HCT116 (cell line): ENCODE measurements at regions not wholly inside any gene's neighbourhood (a gene's known extent, or its start where the extent isn't known, plus 50 kb on each side); places are given as distances from the start of the nearest gene placed in this dataset.

Source experiments
- ATAC-seq: fragments of 200-7000 bp; cut with Tn5 transposase; 2 replicates; pipeline ENCODE4 v1.9.1; 2020; ENCODE audit warnings: mild to moderate bottlenecking, moderate library complexity
- BruUV-seq: library from RNA; stranded (reverse); fragments of 400-500 nt; replicated peaks from 2 replicates; lab custom pipeline; 2021; lab: Mats Ljungman, UMichigan
- CTCF ChIA-PET: fragments of 300-600 bp; sonication (Branson Sonifier 250); formaldehyde crosslinking; loops from one replicate; lab custom pipeline; 2021; ENCODE audit warnings: antibody characterized with exemption; lab: Charles Lee
- POLR2A ChIA-PET: fragments of 300-600, 350-600 bp; sonication (Branson Sonifier 250); formaldehyde crosslinking; loops from one replicate; lab custom pipeline; 2021; ENCODE audit warnings: antibody characterized with exemption; lab: Charles Lee
- RAD21 ChIA-PET, 2 experiments: fragments of 300-600 bp; sonication (Branson Sonifier 250); formaldehyde crosslinking; loops; one replicate each; lab custom pipeline; 2023; ENCODE audit warnings: low total read pairs in 2 of 2; ENCODE audit not compliant: uncharacterized antibody in 2 of 2, unreplicated experiment in 2 of 2, low non-redundant PET in 1 of 2; lab: Charles Lee
- DNase-seq: peaks from one replicate; pipeline ENCODE4 v3.0.0-alpha.2; 2010; ENCODE audit warnings: low read depth, low spot score
- H2AFZ ChIP-seq: fragments of 200-600 bp; shearing (Covaris generic), sonication (generic); 2 replicates; pipeline ENCODE4 v1.6.1; 2017; ENCODE audit warnings: low read depth, mixed run types, mixed read lengths, antibody characterized with exemption, low read length; ENCODE audit not compliant: poor library complexity, severe bottlenecking
- H3K27ac ChIP-seq: 2 replicates; pipeline ENCODE4 v1.5.1; 2012; ENCODE audit warnings: low read depth, low read length
- H3K27me3 ChIP-seq: fragments of 200-600 bp; sonication (generic); 2 replicates; pipeline ENCODE4 v1.6.1; 2016; ENCODE audit warnings: mixed run types, low read length, mixed read lengths; ENCODE audit not compliant: insufficient read depth
- H3K36me3 ChIP-seq, 2 experiments: fragments of 200-500 bp in 1 of 2; fragments of 200-600 bp in 1 of 2; sonication (Bioruptor generic) in 1 of 2; sonication (generic) in 1 of 2; 2 replicates each; pipeline versions ENCODE4 v1.5.1 to v1.6.1; 2014 to 2016; ENCODE audit warnings: low read length in 2 of 2, inconsistent platforms in 1 of 2, mixed read lengths in 1 of 2, mixed run types in 1 of 2; ENCODE audit not compliant: insufficient read depth in 2 of 2, control insufficient read depth in 1 of 2
- H3K4me1 ChIP-seq, 2 experiments: fragments of 200-600 bp in 1 of 2; sonication (generic) in 1 of 2; 2 replicates each; pipeline versions ENCODE4 v1.5.1 to v1.6.1; 2012 to 2017; ENCODE audit warnings: low read length in 2 of 2, inconsistent platforms in 1 of 2, mild to moderate bottlenecking in 1 of 2, mixed read lengths in 1 of 2, mixed run types in 1 of 2, moderate library complexity in 1 of 2; ENCODE audit not compliant: insufficient read depth in 2 of 2, control insufficient read depth in 1 of 2
- H3K4me2 ChIP-seq: fragments of 200-600 bp; sonication (generic); 2 replicates; pipeline ENCODE4 v1.6.1; 2017; ENCODE audit warnings: mixed run types, low read length, mixed read lengths
- H3K4me3 ChIP-seq, 2 experiments: fragments of 200-600 bp in 1 of 2; sonication (generic) in 1 of 2; replicated peaks in 1 of 2; 2 replicates each; pipeline ENCODE4 v1.5.1; 2011 to 2016; ENCODE audit warnings: low read length in 2 of 2, control low read depth in 1 of 2, low read depth in 1 of 2, mild to moderate bottlenecking in 1 of 2, mixed read lengths in 1 of 2, mixed run types in 1 of 2
- H3K79me2 ChIP-seq: fragments of 200-600 bp; sonication (generic); 2 replicates; pipeline ENCODE4 v1.6.1; 2017; ENCODE audit warnings: mild to moderate bottlenecking, mixed run types, low read length, moderate library complexity, mixed read lengths; ENCODE audit not compliant: insufficient read depth
- H3K9ac ChIP-seq: fragments of 200-600 bp; sonication (generic); 2 replicates; pipeline ENCODE4 v1.6.1; 2016; ENCODE audit warnings: low read length, mixed read lengths
- H3K9me2 ChIP-seq: fragments of 200-600 bp; sonication (generic), shearing (Covaris generic); 2 replicates; pipeline ENCODE4 v1.6.1; 2017; ENCODE audit warnings: mixed run types, mild to moderate bottlenecking, moderate library complexity; ENCODE audit not compliant: insufficient read depth
- H3K9me3 ChIP-seq, 2 experiments: fragments of 200-500 bp in 1 of 2; fragments of 200-600 bp in 1 of 2; sonication (Bioruptor generic) in 1 of 2; sonication (generic) in 1 of 2; 2 replicates each; pipeline ENCODE4 v1.6.1; 2014 to 2017; ENCODE audit warnings: low read length in 2 of 2, mixed read lengths in 2 of 2, inconsistent platforms in 1 of 2, low read depth in 1 of 2, mild to moderate bottlenecking in 1 of 2, mixed run types in 1 of 2, moderate library complexity in 1 of 2; ENCODE audit not compliant: control insufficient read depth in 1 of 2, insufficient read depth in 1 of 2
- H4K20me1 ChIP-seq: fragments of 200-600 bp; sonication (generic), shearing (Covaris generic); 2 replicates; pipeline ENCODE4 v1.6.1; 2017; ENCODE audit warnings: mixed run types, mild to moderate bottlenecking, moderate library complexity; ENCODE audit not compliant: insufficient read depth
- CTCF ChIP-seq, 3 experiments: fragments of 200-600 bp in 1 of 3; sonication (generic) in 1 of 3; IDR thresholded peaks in 2 of 3; conservative IDR thresholded peaks in 1 of 3; 2 replicates each; pipeline ENCODE4 v1.5.1; 2012 to 2017; ENCODE audit warnings: low read depth in 2 of 3, low read length in 2 of 3, antibody characterized with exemption in 1 of 3, borderline replicate concordance in 1 of 3, control low read depth in 1 of 3, mild to moderate bottlenecking in 1 of 3, mixed read lengths in 1 of 3, mixed run types in 1 of 3, moderate library complexity in 1 of 3; ENCODE audit not compliant: insufficient read depth in 1 of 3
- FOSL1 ChIP-seq: IDR thresholded peaks from 2 replicates; pipeline ENCODE4 v1.6.1; 2012; ENCODE audit warnings: low read depth
- MAX ChIP-seq: IDR thresholded peaks from 2 replicates; pipeline ENCODE4 v1.6.1; 2012
- intact Hi-C: fragments of 100-400 bp; cut with micrococcal nuclease; formaldehyde crosslinking; loops from 2 replicates; pipeline ENCODE4 v1.10.0; 2022

GRCh38 chr16:85396879-85397871 lies 215.9 kb upstream of the GSE1 start:
- POLR2A ChIA-PET = no interaction called here
- peak overlapping the region; percentile 55; the same call in 1 of the 2 replicates for H3K27ac ChIP-seq

More at GRCh38 chr16:85396879-85397871, 215.9 kb upstream of the GSE1 start:
- Histone ChIP-seq H3K9ac (0 out of 2 replicates have a peak overlapping the region, but pooled peaks have one; percentile 20), H3K79me2 (no peaks in the 10 kb centered on the region), H3K27me3 (no peaks in the 10 kb centered on the region), H3K4me3 (no peak overlapping the region), H3K36me3 (no peaks in the 10 kb centered on the region), H3K4me1 (peaks cover 41 to 51% of the 10 kb centered on the region in 2 experiments), H4K20me1 (no peaks in the 10 kb centered on the region), H2AFZ (no peak overlapping the region), H3K9me3 (peaks cover 0 to 10% of the 10 kb centered on the region in 2 experiments; a peak in 1 of 4 replicates), H3K4me2 (peak overlapping the region; percentile 62)
- DNase-seq = no peak
- intact Hi-C loops = loop anchor here (5.0 to 10.0 kb wide), 2 partner anchors 95 to 282 kb away; partner anchors contain the start of gene CIBAR2
- CTCF ChIA-PET = interaction anchor here (0.9 to 5.1 kb wide), 5 partner anchors 19 to 25 kb away, joined by 3 to 43 read pairs (median 3); no protein-coding TSS in a partner anchor
- RAD21 ChIA-PET = no interaction called here
- ATAC-seq = peak; percentile 60
- no TSS peak for BruUV-seq
- no peak for TF ChIP-seq FOSL1
- TF ChIP-seq MAX = no peak
- TF ChIP-seq CTCF (IDR thresholded peaks at IDR 0.05 in 2 of 3, conservative IDR thresholded peaks at IDR 0.05 in 1 of 3; ENCODE audit: borderline replicate concordance in 1 of 3, insufficient read depth in 1 of 3, low read depth in 2 of 3, low read length in 2 of 3) = peak in 2 of 3 experiments; percentile 48 to 53; a peak in 4 of 6 replicates
- TF ChIP-seq, all 23 proteins: peak for 1
- H3K9me2 ChIP-seq = no peaks in the 10 kb centered on the region
